ENCODE measurements at regions not wholly inside any gene's neighbourhood (a gene's known extent, or its start where the extent isn't known, plus 50 kb on each side); places are given as distances from the start of the nearest gene placed in this dataset.
"Not testable (repeated sequence)": the region's sequence is repeated elsewhere in the genome, so short reads cannot be mapped to it uniquely, and the experiment has no call there.

DNA sequence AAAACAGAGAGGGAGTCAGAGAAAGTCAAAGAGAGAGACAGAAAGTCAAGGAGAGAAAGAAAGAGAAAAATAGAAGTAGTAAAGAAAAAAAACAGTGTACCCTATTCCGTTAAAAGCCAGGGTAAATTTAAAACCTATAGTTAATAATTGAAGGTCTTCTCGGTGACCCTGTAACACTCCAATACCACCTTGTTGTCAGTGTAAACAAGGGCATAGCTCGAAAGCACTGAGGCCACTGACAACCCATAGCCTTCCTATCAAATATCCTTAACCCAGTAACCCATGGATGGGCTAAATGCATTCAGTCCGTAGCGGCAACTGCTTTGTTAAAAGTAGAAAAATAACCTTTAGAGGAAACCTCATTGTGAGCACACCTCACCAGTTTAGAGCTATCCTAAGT is 100.4 kb downstream of the ZNF467 start:
- TF ChIP-seq, protein P1, sequence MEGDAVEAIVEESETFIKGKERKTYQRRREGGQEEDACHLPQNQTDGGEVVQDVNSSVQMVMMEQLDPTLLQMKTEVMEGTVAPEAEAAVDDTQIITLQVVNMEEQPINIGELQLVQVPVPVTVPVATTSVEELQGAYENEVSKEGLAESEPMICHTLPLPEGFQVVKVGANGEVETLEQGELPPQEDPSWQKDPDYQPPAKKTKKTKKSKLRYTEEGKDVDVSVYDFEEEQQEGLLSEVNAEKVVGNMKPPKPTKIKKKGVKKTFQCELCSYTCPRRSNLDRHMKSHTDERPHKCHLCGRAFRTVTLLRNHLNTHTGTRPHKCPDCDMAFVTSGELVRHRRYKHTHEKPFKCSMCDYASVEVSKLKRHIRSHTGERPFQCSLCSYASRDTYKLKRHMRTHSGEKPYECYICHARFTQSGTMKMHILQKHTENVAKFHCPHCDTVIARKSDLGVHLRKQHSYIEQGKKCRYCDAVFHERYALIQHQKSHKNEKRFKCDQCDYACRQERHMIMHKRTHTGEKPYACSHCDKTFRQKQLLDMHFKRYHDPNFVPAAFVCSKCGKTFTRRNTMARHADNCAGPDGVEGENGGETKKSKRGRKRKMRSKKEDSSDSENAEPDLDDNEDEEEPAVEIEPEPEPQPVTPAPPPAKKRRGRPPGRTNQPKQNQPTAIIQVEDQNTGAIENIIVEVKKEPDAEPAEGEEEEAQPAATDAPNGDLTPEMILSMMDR (IDR thresholded peaks at IDR 0.05): no peak

DNA sequence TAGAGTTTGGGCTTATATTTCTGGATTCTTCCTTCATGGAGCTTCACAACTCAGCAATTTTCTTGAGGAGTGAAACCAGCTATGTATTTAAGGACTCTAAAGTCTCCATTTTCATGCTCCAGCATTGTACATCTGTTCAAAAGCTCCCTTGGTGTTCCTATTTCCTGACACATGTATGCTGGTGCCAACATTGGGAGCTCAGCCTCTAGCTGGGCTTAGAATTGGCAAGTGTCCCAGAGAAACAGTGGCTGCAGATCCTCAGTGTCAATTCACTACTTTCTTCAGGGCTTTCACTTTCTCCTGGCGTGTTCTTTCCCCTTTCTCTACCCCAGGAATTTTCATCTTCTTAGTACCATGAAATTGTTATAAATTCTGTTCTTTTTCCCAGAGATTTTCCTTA is 103.1 kb downstream of the ZNF467 start:
- no peaks in the 10 kb centered on the region for H3K36me3 ChIP-seq
- DNase-seq (ENCODE audit: low spot score): no peak
- H3K27me3 ChIP-seq (replicated peaks; ENCODE audit: insufficient read depth): no peaks in the 10 kb centered on the region
- TF ChIP-seq, protein P1 (IDR thresholded peaks at IDR 0.05): no peak
- H3K4me3 ChIP-seq: peak overlapping the region; percentile 9
- no peak overlapping the region for H3K27ac ChIP-seq
- no peak for ATAC-seq (ENCODE audit: insufficient number of reproducible peaks, low FRiP score, low read depth)
- H3K9me3 ChIP-seq: no peaks in the 10 kb centered on the region
- H3K4me1 ChIP-seq (ENCODE audit: control insufficient read depth in 1 of 2, low read depth in 2 of 2): peaks cover 0 to 6% of the 10 kb centered on the region in 2 donors

More for the DNA sequence above, 100.4 kb downstream of the ZNF467 start:
- H3K27ac ChIP-seq: no peak overlapping the region
- no peaks in the 10 kb centered on the region for H3K9me3 ChIP-seq
- H3K4me1 ChIP-seq (ENCODE audit: control insufficient read depth in 1 of 2, low read depth in 2 of 2): peaks cover 0 to 6% of the 10 kb centered on the region in 2 donors
- H3K36me3 ChIP-seq: no peaks in the 10 kb centered on the region
- H3K27me3 ChIP-seq (replicated peaks; ENCODE audit: insufficient read depth): no peaks in the 10 kb centered on the region
- no peak for DNase-seq (ENCODE audit: low spot score)
- no peak overlapping the region for H3K4me3 ChIP-seq
- ATAC-seq (ENCODE audit: insufficient number of reproducible peaks, low FRiP score, low read depth): no peak

DNA sequence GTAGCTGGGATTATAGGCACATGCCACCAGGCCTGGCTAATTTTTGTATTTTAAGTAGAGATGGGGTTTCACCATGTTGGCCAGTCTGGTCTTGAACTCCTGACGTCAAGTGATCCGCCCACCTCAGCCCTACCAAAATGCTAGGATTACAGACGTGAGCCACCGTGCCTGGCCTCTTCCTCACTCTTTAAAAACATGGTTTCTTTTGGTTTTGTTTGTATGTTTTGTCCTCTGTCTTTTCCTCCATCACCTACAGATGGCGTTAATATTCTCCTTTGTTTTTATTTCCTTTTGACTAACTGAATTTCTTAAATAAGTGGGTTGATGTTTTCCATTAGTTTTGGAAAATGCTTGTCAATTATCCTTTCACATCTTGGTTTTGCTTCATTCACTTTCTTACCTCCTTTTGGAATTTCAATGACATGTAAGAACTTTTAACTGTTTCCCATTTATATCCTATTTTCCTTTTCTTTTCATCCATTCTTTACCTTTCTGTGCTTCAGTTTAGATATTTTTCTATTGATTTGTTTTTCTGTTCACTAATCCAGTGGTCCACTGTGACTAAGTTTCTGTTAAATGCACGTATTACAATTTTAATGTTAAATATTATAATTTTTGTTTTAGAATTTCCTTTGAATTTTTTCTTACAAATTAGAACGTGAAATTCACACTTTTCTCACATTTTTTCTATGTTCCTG is 104.1 kb downstream of the ZNF467 start:
- Histone ChIP-seq H3K27me3 (replicated peaks; ENCODE audit: insufficient read depth) (no peaks in the 10 kb centered on the region), H3K4me3 (no peak overlapping the region), H3K36me3 (no peaks in the 10 kb centered on the region), H3K4me1 (ENCODE audit: control insufficient read depth in 1 of 2, low read depth in 2 of 2) (peaks cover 0 to 6% of the 10 kb centered on the region in 2 donors), H3K9me3 (no peaks in the 10 kb centered on the region), H3K27ac (no peak overlapping the region)
- no peak for DNase-seq (ENCODE audit: low spot score)
- ATAC-seq (ENCODE audit: insufficient number of reproducible peaks, low FRiP score, low read depth): no peak
- TF ChIP-seq, protein P1 (IDR thresholded peaks at IDR 0.05): no peak

DNA sequence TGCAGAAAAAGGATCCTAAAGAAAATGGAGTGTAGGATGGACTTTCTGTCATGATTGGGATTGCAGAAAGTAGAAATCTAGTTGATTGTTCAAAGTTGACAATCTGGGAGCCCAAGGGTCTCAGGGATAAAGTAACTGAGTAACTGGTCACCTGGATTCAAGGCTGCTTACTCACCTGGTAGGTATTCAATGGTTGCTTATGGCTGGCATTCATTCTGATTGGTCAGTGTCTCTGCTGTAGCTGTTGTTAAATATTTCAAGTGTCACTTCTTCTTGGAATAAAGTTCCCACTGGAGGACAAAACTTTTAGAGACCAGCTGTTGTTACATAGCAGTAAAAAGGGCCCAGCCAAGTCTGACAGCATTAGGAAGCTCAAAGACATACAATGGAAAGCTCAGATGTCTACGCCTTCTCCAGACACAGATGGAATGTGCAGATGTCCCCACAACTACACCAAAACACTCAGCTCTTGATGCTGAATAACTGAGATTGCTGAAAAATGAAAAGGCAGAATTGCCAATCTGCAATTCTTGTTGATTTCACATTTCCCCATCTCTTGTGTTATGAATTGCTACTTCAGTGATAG is 106.9 kb downstream of the ZNF467 start:
- no peak for ATAC-seq (ENCODE audit: insufficient number of reproducible peaks, low FRiP score, low read depth)
- Histone ChIP-seq H3K36me3 (no peaks in the 10 kb centered on the region), H3K27me3 (replicated peaks; ENCODE audit: insufficient read depth) (no peaks in the 10 kb centered on the region), H3K27ac (no peak overlapping the region), H3K4me3 (no peak overlapping the region), H3K9me3 (no peaks in the 10 kb centered on the region), H3K4me1 (ENCODE audit: control insufficient read depth in 1 of 2, low read depth in 2 of 2) (peaks cover 0 to 6% of the 10 kb centered on the region in 2 donors)
- TF ChIP-seq, protein P1 (IDR thresholded peaks at IDR 0.05): no peak
- DNase-seq (ENCODE audit: low spot score): no peak

DNA sequence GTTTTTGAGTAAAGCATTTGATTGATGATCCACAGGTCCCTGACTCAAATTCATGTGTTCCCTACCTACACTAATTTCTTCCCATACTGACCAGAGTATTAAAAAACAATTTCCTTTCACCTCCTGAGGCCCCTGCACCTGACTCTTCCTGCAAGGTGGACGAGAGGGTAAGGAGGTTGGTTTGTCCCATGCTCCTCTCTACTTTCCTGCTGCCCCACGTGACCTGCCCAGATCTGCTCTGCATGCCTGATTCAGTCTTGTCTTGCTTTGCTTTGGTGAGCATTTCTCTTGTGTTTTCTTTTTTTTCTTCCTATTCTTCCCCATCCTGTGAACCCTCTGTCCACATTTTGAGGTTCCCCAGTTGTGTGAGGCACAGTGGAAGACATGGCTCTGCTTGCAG is 107.8 kb downstream of the ZNF467 start:
- H3K9me3 ChIP-seq; ATAC-seq (ENCODE audit: insufficient number of reproducible peaks, low FRiP score, low read depth); H3K4me1 ChIP-seq (ENCODE audit: control insufficient read depth in 1 of 2, low read depth in 2 of 2); H3K27ac ChIP-seq; DNase-seq (ENCODE audit: low spot score); H3K4me3 ChIP-seq; H3K36me3 ChIP-seq; H3K27me3 ChIP-seq (replicated peaks; ENCODE audit: insufficient read depth): not testable (repeated sequence)

Measured in thoracic aorta (tissue), 2 donors.